Activated T-helper 1 cell treated with Interleukin-2 at 50 U/mL for 16 hours (primary cell): ENCODE measurements at regions not wholly inside any gene's neighbourhood (a gene's known extent, or its start where the extent isn't known, plus 50 kb on each side); places are given as distances from the start of the nearest gene placed in this dataset.

ENCODE experiments used
- DNase-seq: peaks from one replicate; pipeline ENCODE4 v3.0.0-alpha.2; 2020; ENCODE audit warnings: low read depth

DNA sequence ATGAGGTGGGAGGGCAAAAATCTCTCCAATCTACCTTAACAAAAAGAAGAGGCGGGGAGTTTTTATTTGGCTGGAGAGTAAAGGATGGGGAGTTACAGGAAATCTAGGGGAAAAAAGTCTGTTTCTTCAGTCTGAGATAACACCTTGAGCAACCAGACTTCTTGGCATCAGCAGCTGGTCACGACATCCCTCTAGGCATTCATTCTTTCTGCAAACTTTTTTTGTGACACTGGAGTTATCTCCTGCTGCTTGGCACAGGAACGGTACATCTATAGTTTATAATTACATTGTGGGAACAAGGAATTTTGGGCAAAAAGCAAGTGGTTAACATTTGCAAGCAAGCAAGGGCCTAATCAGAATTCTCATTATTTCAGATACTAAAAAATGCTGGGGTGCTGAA is 50.6 kb upstream of the IFNGR1 start:
- DNase-seq = no peak

DNA sequence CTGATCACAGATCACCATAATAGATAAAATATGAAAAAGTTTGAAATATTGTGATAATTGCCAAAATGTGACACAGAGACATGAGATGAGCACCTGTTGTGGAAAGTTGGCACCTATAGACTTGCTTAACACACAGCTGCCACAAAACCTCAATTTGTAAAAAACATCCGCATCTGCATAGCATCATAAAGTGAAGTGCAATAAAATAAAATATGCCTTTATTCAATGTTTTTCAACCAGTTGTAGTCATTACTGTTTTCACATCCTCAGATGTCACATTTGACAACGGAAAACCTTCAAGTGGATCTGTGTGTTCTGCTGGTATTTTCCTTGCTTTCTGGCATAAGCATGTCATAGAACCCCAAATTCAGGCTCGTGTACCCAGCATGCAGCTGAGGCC is 50.2 kb upstream of the IFNGR1 start:
- DNase-seq = no peak
